GM18867 (cell line): ENCODE measurements at regions not wholly inside any gene's neighbourhood (a gene's known extent, or its start where the extent isn't known, plus 50 kb on each side); places are given as distances from the start of the nearest gene placed in this dataset.
"Not testable (repeated sequence)": the region's sequence is repeated elsewhere in the genome, so short reads cannot be mapped to it uniquely, and the experiment has no call there.

Experiments used
- ATAC-seq: cut with Tn5 transposase; IDR thresholded peaks from one replicate; pipeline ENCODE4 v1.9.1; 2021; ENCODE audit warnings: mild to moderate bottlenecking, moderate library complexity; ENCODE audit not compliant: unreplicated experiment

- ATAC-seq = no peak
Measured at GRCh38 chr6:11428371-11428770, 109.2 kb upstream of the TMEM170B start.

GRCh38 chr6:11427723-11428245 is 109.8 kb upstream of the TMEM170B start:
- no peak for ATAC-seq

- no peak for ATAC-seq
Measured at GRCh38 chr6:11427091-11427722, 110.3 kb upstream of the TMEM170B start.

- ATAC-seq = no peak
Measured at GRCh38 chr6:11426571-11426970, 111.0 kb upstream of the TMEM170B start.

GRCh38 chr6:11425876-11426275 is 111.7 kb upstream of the TMEM170B start:
- ATAC-seq = no peak

GRCh38 chr6:11425431-11425871 is 112.1 kb upstream of the TMEM170B start:
- ATAC-seq = no peak

- ATAC-seq = no peak
Measured at GRCh38 chr6:11424395-11425034, 113.0 kb upstream of the TMEM170B start.

- no peak for ATAC-seq
Measured at GRCh38 chr6:11423667-11424066, 113.9 kb upstream of the TMEM170B start.

GRCh38 chr6:11423072-11423471 is 114.5 kb upstream of the TMEM170B start:
- ATAC-seq = no peak

- no peak for ATAC-seq
Measured at GRCh38 chr6:11419763-11420453, 117.6 kb upstream of the TMEM170B start.

- no peak for ATAC-seq
Measured at GRCh38 chr6:11418290-11418905, 119.2 kb upstream of the TMEM170B start.

GRCh38 chr6:11416936-11417576 is 120.5 kb upstream of the TMEM170B start:
- ATAC-seq = no peak

GRCh38 chr6:11416099-11416935 is 121.2 kb upstream of the TMEM170B start:
- ATAC-seq = not testable (repeated sequence)

- ATAC-seq = no peak
Measured at GRCh38 chr6:11415557-11415956, 122.0 kb upstream of the TMEM170B start.

GRCh38 chr6:11414176-11414963 is 123.2 kb upstream of the TMEM170B start:
- peak; percentile 33 for ATAC-seq

- ATAC-seq = no peak
Measured at GRCh38 chr6:11413728-11414127, 123.8 kb upstream of the TMEM170B start.

GRCh38 chr6:11413117-11413687 is 124.3 kb upstream of the TMEM170B start:
- no peak for ATAC-seq

- ATAC-seq = no peak
Measured at GRCh38 chr6:11412616-11413015, 124.9 kb upstream of the TMEM170B start.

- ATAC-seq = no peak
Measured at GRCh38 chr6:11412011-11412424, 125.5 kb upstream of the TMEM170B start.
